GM23338 (cell line): ENCODE measurements at regions not wholly inside any gene's neighbourhood (a gene's known extent, or its start where the extent isn't known, plus 50 kb on each side); places are given as distances from the start of the nearest gene placed in this dataset.

ENCODE experiments used
- ATAC-seq: fragments of 200-7000 bp; cut with Tn5 transposase; 3 replicates; pipeline ENCODE4 v1.9.1; 2020
- DNase-seq: peaks from one replicate; pipeline ENCODE4 v3.0.0-alpha.2; 2015; ENCODE audit warnings: low spot score
- H2AFZ ChIP-seq: fragments of 200-600 bp; sonication (generic); 2 replicates; pipeline ENCODE4 v1.8.0; 2016; ENCODE audit warnings: antibody characterized with exemption, mild to moderate bottlenecking, moderate library complexity
- H3F3A ChIP-seq: fragments of 200-600 bp; sonication (generic); replicated peaks from 2 replicates; pipeline ENCODE4 v1.8.0; 2017; ENCODE audit warnings: antibody characterized with exemption, mixed run types, low read depth
- H3K27ac ChIP-seq: fragments of 200-600 bp; sonication (generic); 2 replicates; pipeline ENCODE4 v1.6.1; 2016; ENCODE audit warnings: low read depth
- H3K27me3 ChIP-seq: fragments of 200-600 bp; sonication (generic); 2 replicates; pipeline ENCODE4 v1.8.0; 2016; ENCODE audit warnings: mild to moderate bottlenecking, mixed run types, moderate library complexity; ENCODE audit not compliant: insufficient read depth
- H3K36me3 ChIP-seq: fragments of 200-600 bp; sonication (generic); 2 replicates; pipeline ENCODE4 v1.8.0; 2016; ENCODE audit warnings: mild to moderate bottlenecking; ENCODE audit not compliant: insufficient read depth
- H3K4me1 ChIP-seq: fragments of 200-600 bp; sonication (generic); 2 replicates; pipeline ENCODE4 v1.8.0; 2016; ENCODE audit warnings: mild to moderate bottlenecking, moderate library complexity; ENCODE audit not compliant: insufficient read depth
- H3K4me2 ChIP-seq: fragments of 200-600 bp; sonication (generic); 2 replicates; pipeline ENCODE4 v1.7.1; 2017; ENCODE audit warnings: mixed run types
- H3K4me3 ChIP-seq: fragments of 200-600 bp; sonication (generic); 2 replicates; pipeline ENCODE4 v1.6.1; 2016; ENCODE audit warnings: mixed run types
- H3K79me2 ChIP-seq: fragments of 200-600 bp; sonication (generic); replicated peaks from 2 replicates; pipeline ENCODE4 v1.8.0; 2017; ENCODE audit warnings: mild to moderate bottlenecking; ENCODE audit not compliant: insufficient read depth
- H3K9me2 ChIP-seq: fragments of 200-600 bp; sonication (generic); 2 replicates; pipeline ENCODE4 v1.8.0; 2017; ENCODE audit not compliant: insufficient read depth
- H4K20me1 ChIP-seq: fragments of 200-600 bp; sonication (generic); replicated peaks from 2 replicates; pipeline ENCODE4 v1.8.0; 2017; ENCODE audit warnings: mild to moderate bottlenecking; ENCODE audit not compliant: insufficient read depth
- H3K27ac Mint-ChIP-seq: 2 replicates; pipeline ENCODE4 v1.8.0; 2020; ENCODE audit warnings: inconsistent platforms, mild to moderate bottlenecking, moderate library complexity, mixed read lengths
- H3K27me3 Mint-ChIP-seq: 3 replicates; pipeline ENCODE4 v1.8.0; 2022; ENCODE audit warnings: low read depth, mild to moderate bottlenecking, moderate library complexity, mixed read lengths, inconsistent platforms; ENCODE audit not compliant: insufficient read depth, poor library complexity
- H3K36me3 Mint-ChIP-seq: 3 replicates; pipeline ENCODE4 v1.8.0; 2021; ENCODE audit warnings: low read depth, mild to moderate bottlenecking, inconsistent platforms, moderate library complexity, mixed read lengths
- H3K4me1 Mint-ChIP-seq: 3 replicates; pipeline ENCODE4 v1.8.0; 2020; ENCODE audit warnings: mild to moderate bottlenecking, inconsistent platforms, mixed read lengths
- H3K4me3 Mint-ChIP-seq: 3 replicates; pipeline ENCODE4 v1.8.0; 2021; ENCODE audit warnings: moderate library complexity, mild to moderate bottlenecking, inconsistent platforms, mixed read lengths
- H3K9me3 Mint-ChIP-seq: 3 replicates; pipeline ENCODE4 v1.8.0; 2020; ENCODE audit warnings: moderate library complexity, mild to moderate bottlenecking, inconsistent platforms, mixed read lengths
- CREB1 ChIP-seq: fragments of 250-450 bp; sonication (Bioruptor Pico); IDR thresholded peaks from 2 replicates; pipeline ENCODE4 v1.5.0; 2020; ENCODE audit warnings: low read depth, mild to moderate bottlenecking, moderate library complexity
- CTCF ChIP-seq, 2 experiments: fragments of 200-600 bp in 1 of 2; sonication (generic) in 1 of 2; conservative IDR thresholded peaks; 2 replicates each; pipeline versions ENCODE4 v1.5.1 to v1.6.1; 2016 to 2017; ENCODE audit warnings: antibody characterized with exemption in 2 of 2, low read depth in 2 of 2, mild to moderate bottlenecking in 2 of 2, moderate library complexity in 1 of 2
- EZH2 ChIP-seq: fragments of 200-600 bp; sonication (generic); IDR thresholded peaks from one replicate; pipeline ENCODE4 v1.8.0; 2017; ENCODE audit warnings: antibody characterized with exemption, mild to moderate bottlenecking, low read depth; ENCODE audit not compliant: unreplicated experiment
- EZH2phosphoT487 ChIP-seq: fragments of 200-600 bp; sonication (generic); IDR thresholded peaks from one replicate; pipeline ENCODE4 v1.8.1; 2018; ENCODE audit warnings: antibody characterized with exemption; ENCODE audit not compliant: unreplicated experiment
- JUNB ChIP-seq: IDR thresholded peaks from one replicate; pipeline ENCODE4 v1.6.1; 2016; ENCODE audit warnings: antibody characterized with exemption; ENCODE audit not compliant: unreplicated experiment
- NANOG ChIP-seq: IDR thresholded peaks from 2 replicates; pipeline ENCODE4 v1.6.1; 2016; ENCODE audit warnings: antibody characterized with exemption, borderline replicate concordance
- POLR2AphosphoS5 ChIP-seq: IDR thresholded peaks from 2 replicates; pipeline ENCODE4 v1.6.1; 2016; ENCODE audit warnings: antibody characterized with exemption, low read depth
- REST ChIP-seq: IDR thresholded peaks from one replicate; pipeline ENCODE4 v1.6.1; 2018; ENCODE audit warnings: antibody characterized with exemption; ENCODE audit not compliant: unreplicated experiment
- STAT1 ChIP-seq: IDR thresholded peaks from one replicate; pipeline ENCODE4 v1.6.1; 2016; ENCODE audit warnings: antibody characterized with exemption; ENCODE audit not compliant: unreplicated experiment
- ZNF114 ChIP-seq: fragments of 250-450 bp; sonication (Bioruptor Pico); IDR thresholded peaks from 2 replicates; pipeline ENCODE4 v1.5.0; 2020; ENCODE audit warnings: mild to moderate bottlenecking, moderate library complexity
- ZNF331 ChIP-seq: fragments of 250-450 bp; sonication (Bioruptor Pico); IDR thresholded peaks from 2 replicates; pipeline ENCODE4 v1.5.0; 2020; ENCODE audit warnings: low read depth, mild to moderate bottlenecking, moderate library complexity
- ZNF462 ChIP-seq: fragments of 250-450 bp; sonication (Bioruptor Pico); IDR thresholded peaks from 2 replicates; pipeline ENCODE4 v1.5.0; 2020; ENCODE audit warnings: mild to moderate bottlenecking, moderate library complexity
- TF ChIP-seq, protein P1 (sequence below): IDR thresholded peaks from 2 replicates; pipeline ENCODE4 v1.6.1; 2016; ENCODE audit warnings: antibody characterized with exemption

- Histone ChIP-seq H3K36me3 (no peaks in the 10 kb centered on the region), H3K9me2 (peaks cover 8% of the 10 kb centered on the region; the same call in 1 of the 2 replicates), H4K20me1 (no peaks in the 10 kb centered on the region), H3K27me3 (no peaks in the 10 kb centered on the region), H3K4me1 (no peaks in the 10 kb centered on the region), H2AFZ (no peak overlapping the region), H3K4me2 (no peak overlapping the region), H3K27ac (no peak overlapping the region), H3K4me3 (no peak overlapping the region), H3K79me2 (no peaks in the 10 kb centered on the region), H3F3A (no peaks in the 10 kb centered on the region)
- peaks cover 3% of the 10 kb centered on the region for H3K27me3 Mint-ChIP-seq
- H3K4me1 Mint-ChIP-seq, result peaks cover 6% of the 10 kb centered on the region
- H3K36me3 Mint-ChIP-seq, result no peaks in the 10 kb centered on the region
- TF ChIP-seq, protein P1, sequence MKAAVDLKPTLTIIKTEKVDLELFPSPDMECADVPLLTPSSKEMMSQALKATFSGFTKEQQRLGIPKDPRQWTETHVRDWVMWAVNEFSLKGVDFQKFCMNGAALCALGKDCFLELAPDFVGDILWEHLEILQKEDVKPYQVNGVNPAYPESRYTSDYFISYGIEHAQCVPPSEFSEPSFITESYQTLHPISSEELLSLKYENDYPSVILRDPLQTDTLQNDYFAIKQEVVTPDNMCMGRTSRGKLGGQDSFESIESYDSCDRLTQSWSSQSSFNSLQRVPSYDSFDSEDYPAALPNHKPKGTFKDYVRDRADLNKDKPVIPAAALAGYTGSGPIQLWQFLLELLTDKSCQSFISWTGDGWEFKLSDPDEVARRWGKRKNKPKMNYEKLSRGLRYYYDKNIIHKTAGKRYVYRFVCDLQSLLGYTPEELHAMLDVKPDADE, result no peak
- TF ChIP-seq REST, result no peak
- no peak for TF ChIP-seq POLR2AphosphoS5
- no peak for TF ChIP-seq ZNF114 (CRISPR knock-in tag)
- TF ChIP-seq EZH2phosphoT487, result no peak
- TF ChIP-seq CTCF (conservative IDR thresholded peaks at IDR 0.05; ENCODE audit: low read depth in 2 of 2), result no peak
- no peak for TF ChIP-seq CREB1 (CRISPR knock-in tag)
- no peak for TF ChIP-seq ZNF462 (CRISPR knock-in tag)
- TF ChIP-seq NANOG, result no peak
- TF ChIP-seq JUNB, result no peak
- no peak for TF ChIP-seq ZNF331
- TF ChIP-seq EZH2, result no peak
- TF ChIP-seq STAT1, result no peak
- no peak overlapping the region for H3K4me3 Mint-ChIP-seq
- no peaks in the 10 kb centered on the region; the same call in 2 of the 3 replicates for H3K9me3 Mint-ChIP-seq
- ATAC-seq (no peak), DNase-seq (no peak)
- no peak overlapping the region for H3K27ac Mint-ChIP-seq
These were observed 146.3 kb downstream of the TLE3 start for GRCh38 chr15:69951256-69951897.
